ENCODE measurements at regions not wholly inside any gene's neighbourhood (a gene's known extent, or its start where the extent isn't known, plus 50 kb on each side); places are given as distances from the start of the nearest gene placed in this dataset.
"Not testable (repeated sequence)": the region's sequence is repeated elsewhere in the genome, so short reads cannot be mapped to it uniquely, and the experiment has no call there.

DNA sequence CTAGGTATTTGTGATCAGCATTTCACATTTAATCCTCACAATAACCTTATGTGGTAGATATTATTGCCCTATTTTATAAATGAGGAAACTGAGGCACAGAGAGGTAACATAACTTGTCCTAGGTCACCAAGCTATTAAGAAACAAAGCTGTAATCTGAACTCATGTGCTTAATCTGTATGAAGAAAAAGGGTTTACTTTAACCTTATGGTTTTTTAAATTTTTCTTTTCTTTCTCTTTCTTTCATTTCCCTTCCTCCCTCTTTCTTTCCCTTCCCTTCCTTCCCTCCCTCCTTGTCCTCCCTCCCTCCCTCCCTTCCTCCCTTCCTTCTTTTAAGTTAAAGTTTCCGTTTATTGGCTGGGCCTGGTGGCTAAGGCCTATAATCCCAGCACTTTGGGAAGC lies 105.2 kb upstream of the AMZ2 start:
- DNase-seq, result no peak

DNA sequence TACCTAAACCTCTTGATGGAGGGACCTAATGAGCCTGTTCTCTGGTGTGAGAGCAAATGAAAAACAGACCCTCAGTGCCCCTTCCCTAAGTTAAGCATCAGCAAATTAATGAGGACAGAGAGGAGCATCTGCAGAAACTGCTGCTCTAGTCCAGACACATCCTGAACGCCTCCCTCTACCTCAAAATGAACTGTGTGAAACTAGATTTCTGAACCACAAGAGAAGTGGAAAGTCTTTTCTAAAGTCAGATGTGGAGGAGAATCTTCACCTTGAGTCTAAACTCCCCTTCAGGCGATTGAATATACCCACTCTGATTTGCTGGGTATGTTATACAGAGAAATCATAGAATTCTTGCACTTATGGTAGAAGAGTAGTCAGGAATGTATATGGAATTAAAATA lies 104.4 kb upstream of the AMZ2 start:
- no peak for DNase-seq

DNA sequence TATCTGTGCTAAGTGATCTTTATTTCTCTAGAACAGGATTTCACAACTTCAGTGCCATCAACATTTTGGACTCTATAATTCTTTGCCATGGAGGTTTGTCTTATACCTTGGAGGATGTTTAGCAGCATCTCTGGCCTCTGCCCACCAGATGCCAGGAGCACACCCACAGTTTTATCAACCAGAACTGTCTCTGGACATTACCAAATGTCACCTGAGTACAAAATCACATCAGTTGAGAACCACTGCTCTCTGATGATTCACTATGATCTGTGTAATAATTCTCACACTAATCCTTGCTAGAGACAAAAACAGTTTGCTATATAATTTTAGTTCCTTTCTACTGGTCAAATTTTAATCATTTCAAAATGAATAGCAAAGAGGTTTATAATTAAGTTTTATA lies 102.8 kb upstream of the AMZ2 start:
- DNase-seq, result no peak

DNA sequence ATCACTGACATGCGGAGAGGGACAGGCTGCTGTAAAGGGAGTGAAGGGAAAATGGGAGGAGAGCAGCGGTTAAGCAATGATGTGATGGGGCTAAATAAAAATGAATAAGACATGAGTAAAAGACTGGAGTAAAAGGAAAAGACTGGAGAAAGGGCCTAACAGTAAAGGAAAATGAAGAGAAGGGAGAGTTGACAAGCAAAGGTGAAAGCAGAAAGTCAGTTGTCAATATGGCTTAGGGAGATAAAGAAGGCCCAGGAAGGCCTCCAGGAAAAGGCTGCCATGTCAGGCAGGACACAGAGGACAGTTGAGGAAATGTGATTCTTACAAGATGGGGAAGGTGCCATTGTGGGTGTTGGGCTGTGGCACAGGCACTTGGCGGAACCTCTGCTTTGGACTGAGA lies 98.9 kb upstream of the AMZ2 start:
- DNase-seq, result no peak

DNA sequence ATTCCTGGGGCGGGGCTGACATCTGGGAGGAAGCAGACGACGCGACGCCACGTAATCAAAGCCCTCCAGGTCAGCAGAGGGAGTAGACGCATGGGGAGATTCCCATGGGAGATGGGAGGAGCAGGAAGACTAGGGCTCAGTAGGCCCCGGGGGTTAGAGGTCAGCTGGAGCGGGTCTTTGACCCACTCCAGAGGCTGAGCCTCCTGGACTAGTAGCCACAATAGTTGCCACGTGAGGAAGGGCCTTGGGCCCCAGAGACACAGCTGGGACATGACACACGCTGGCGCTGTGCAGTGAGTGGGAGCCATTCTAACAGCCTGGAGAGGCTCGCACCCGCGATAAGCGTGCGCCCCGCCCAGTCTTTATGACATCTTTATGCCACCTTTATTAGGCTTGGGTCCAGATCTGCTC lies 95.7 kb upstream of the AMZ2 start:
- no peak for DNase-seq

DNA sequence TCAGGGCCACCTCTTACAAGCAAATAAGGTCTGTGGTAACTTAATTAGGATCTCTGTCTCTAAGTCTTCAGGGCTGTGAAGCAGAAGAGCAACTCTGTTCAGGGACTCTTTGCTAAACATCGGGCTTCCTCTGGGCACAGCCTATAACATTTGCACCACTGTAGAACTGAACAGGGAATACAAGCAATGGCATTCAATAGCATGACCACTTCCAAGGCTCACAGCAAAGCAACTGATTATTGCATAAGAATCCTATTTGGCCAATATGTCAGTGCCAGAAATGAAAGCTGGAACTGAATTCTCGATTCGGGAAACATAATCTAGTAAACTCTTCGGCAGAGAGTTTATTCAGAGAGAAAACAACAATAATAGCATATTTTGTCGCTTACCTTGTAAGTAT lies 92.2 kb upstream of the AMZ2 start:
- no peak for DNase-seq

DNA sequence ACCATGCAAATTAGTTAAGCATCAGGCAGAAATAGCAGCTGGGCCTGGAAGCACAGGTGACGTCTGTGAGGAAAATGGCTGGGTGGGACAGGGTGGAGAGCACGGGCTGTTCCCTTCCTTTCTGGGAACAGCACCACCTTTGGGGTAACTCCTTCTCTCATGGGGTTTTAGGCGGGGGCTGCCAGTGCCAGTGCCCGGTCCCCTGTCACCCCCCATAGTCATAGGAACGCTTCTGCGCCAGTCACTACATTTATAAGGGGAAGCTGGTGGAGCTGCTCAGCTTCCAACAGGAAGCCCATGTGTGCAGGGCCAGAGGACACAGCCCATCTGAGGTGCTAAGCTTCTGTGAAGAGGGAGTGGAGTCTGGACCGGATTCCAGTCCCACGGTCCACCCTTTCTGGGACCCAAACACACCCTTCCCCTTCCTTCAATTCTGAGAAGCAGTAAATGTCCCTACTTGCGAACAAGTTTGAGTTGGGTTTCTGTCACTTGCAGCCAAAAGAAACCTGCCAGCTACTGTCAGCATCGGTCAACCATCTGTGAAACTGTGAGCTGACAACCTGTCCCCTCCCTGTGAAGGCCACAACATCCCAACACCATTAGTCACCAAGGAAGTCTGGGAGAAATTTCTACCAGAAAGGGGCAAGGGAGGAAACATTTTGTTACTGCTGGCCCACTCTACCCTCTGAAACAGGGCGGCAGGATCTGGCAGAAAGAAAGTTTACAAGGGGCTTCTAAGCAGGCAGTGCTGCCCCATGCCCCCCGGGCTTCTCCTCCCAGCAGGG lies 86.0 kb upstream of the AMZ2 start:
- no peak for DNase-seq

DNA sequence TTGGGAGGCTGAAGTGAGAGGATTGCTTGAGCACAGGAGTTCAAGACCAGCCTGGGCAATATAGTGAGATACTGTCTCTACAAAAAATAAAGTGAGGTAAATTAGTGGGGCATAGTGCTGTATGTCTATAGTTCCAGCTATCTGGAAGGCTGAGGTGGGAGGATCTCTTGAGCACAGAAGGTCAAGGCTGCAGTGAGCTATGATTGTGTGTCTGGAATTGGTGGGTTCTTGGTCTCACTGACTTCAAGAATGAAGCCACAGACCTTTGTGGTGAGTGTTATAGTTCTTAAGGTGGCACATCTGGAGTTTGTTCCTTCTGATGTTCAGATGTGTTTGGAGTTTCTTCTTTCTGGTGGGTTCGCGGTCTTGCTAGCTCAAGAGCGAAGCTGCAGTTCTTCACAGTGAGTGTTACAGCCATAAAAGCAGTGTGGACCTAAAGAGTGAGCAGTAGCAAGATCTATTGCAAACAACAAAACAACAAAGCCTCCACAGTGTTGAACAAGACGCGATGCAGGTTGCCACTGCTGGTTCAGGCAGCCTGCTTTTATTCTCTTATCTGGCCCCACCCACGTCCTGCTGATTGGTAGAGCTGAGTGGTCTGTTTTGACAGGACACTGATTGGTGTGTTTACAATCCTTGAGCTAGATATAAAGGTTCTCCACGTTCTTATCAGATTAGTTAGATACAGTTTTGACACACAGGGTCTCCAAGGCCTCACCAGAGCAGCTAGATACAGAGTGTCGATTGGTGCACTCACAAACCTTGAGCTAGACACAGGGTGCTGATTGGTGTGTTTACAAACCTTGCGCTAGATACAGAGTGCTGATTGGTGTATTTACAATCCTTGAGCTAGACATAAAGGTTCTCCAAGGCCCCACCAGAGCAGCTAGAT lies 79.3 kb upstream of the AMZ2 start:
- not testable (repeated sequence) for DNase-seq

DNA sequence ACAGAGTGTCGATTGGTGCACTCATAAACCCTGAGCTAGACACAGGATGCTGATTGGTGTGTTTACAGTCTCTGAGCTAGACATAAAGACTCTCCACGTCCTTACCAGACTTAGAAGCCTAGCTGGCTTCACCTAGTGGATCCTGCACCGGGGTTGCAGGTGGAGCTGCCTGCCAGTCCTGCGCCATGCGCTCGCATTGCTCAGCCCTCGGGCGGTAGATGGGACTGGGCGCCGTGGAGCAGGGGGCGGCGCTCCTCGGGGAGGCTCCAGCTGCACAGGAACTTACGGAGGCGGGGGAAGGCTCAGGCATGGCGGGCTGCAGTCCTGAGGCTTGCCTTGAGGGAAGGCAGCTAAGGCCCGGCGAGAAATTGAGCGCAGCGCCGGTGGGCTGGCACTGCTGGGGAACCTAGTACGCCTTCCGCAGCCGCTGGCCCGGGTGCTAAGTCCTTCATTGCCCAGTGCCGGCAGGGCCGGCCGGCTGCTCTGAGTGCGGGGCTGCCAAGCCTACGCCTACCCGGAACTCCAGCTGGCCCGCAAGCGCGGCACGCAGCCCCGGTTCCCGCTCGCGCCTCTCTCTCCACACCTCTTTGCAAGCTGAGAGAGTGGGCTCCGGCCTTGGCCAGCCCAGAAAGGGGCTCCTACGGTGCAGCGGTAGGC lies 78.5 kb upstream of the AMZ2 start:
- not testable (repeated sequence) for DNase-seq

DNA sequence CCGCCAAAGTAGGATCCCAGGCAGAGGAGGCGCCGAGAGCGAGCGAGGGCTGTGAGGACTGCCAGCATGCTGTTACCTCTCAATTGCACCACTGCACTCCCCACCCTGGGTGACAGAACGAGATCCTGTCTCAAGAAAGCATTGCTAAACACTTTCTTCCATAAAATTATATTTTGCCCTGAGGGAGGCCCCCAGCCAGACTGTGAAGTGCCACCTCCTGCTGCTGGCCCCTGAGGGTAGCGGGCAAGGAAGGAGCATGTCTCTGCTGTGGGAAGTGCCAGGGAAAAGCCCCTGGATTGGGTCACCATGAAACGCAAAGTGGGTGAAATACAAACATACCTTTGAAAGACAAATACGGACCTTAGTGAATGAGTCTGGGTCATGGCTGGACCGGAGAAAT lies 78.0 kb upstream of the AMZ2 start:
- no peak for DNase-seq

DNA sequence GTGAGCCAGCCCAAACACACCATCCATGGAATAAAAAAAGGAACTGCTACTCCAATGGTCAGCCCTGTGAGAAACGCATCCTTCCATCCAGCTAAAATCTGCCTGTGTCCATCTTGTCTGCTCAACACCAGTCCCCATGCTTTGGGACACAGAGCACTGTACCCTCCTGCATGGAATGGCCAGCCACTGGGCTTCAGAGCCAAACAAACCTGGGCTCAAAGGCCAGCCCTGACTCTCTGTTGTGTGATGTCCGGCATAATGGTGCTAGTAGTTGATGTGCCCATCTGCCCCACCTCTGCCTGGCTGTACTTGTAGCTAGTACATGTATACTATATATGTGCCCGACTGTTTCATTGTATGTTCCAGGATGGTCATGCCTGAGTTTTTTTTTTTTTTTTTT lies 77.6 kb upstream of the AMZ2 start:
- DNase-seq, result no peak

DNA sequence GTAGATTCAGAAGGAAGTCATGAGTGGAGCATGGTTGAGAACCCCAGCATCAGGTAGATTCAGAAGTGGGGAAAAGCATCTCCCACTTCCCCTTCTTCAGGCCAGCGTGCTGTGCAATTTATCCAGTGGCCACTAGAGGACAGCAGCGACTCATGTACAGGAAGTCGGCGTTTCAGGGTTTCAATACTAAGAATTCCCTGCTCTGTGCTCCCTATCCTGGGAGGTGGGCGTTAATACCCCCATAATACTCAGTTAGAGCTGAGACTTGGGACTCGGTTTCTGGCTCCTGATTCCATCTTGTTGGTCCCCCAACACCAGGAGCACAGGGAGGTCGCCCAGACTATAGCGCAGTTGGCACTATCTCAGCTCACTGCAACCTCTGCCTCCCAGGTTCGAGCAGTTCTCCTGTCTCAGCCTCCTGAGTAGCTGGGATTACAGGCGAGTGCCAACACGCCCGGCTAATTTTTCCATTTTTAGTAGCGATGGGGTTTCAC lies 75.3 kb upstream of the AMZ2 start:
- DNase-seq, result peak; percentile 75

DNA sequence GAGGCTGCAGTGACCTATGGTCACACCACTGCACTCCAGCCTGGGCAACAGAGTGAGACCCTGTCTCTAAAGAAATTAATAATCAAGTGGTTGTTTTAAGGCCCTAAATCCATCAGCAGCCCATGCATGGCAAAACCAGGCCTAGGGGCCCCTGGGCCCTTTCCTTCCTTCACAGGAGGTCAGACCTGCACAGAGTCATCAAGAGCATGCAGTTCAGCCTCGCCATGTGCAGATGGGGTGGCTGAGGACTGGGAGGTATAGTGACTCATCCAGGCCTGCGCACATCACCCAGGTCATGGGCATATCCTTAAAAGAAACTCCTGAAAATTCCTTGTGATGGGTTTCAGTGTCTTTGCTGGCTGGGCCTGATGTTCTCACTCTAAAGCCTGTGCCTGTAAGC lies 72.4 kb upstream of the AMZ2 start:
- DNase-seq, result no peak

DNA sequence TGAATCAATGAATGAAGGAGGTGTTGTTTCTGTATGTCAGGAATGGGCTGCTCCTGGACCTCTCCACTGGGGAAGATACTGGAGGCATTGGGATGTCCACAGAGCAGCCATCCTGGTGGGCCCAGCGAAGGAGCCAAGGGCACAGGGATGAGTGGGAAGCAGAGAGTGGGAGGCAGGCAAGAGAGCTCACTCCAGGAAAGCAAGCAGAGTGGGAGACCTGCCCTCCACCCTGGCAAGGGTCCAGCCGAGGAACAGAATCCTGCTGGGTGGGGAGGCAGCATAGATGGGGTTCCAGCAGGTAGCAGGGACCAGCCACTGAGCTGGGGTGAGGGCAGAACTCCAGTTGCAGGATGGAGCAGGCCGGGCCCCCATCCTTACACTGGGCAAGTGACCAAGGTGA lies 71.9 kb upstream of the AMZ2 start:
- DNase-seq, result no peak

DNA sequence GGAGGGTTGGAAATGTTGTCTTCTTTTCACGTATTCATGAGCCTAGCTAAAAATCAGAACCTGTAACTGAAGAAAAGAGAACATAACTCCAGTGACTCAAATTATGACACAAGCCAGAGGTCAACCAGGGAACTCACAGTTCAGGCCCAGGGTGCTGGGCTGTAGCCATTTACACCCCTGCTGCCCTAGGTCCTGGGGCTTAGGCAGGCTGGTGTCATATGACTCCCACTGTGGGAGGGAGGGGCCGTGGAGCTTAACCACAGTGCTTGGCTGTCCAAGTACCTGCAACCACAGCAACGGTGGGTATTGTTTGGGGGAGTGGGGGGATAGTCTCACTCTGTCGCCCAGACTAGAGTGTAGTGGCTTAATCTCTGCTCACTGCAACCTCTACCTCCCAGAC lies 71.1 kb upstream of the AMZ2 start:
- DNase-seq, result no peak

DNA sequence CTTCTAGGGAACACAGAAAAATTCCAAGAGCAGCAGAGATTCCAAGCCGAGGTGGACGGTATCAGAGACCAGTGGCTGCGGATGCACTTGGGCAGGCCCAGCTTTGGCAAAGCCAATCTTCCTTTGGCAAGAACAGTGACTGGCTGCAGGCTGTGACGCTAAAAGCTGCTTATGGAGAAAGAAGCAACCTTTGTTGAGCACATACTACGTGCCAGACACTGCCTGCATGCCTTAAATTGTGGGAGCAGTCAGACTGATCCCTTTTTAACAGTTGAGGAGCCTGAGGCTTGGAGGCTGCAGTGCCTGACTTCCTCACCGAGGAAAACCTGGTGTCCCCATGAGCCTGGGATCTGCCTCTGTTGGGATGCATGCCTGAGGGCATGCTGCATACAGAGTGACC lies 69.0 kb upstream of the AMZ2 start:
- DNase-seq, result no peak

DNA sequence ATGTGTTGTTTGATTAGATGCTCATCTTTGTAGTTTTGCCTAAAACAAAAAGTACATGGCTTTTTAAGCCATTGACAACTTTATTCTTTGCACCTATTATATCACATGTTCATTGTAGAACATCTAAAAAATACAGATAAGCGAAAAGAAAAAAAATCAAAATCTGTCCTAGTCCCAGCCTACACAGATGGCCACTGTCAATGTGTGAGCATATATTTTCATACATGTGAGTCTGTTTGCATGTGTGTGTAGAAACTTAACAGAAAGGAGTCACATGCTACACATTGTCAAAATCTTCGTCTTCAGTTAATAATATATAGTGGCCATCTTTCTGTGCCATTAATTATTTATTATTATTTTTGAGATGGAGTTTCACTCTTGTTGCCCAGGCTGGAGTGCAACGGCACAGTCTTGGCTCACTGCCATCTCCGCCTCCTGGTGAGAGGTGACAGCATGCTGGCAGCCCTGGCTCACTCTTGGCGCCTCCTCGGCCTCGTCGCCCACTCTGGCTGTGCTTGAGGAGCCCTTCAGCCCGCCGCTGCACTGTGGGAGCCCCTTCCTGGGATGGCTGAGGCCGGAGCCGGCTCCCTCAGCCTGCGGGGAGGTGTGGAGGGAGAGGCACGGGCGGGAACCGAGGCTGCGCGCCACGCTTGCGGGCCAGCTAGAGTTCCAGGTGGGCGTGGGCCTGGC lies 68.5 kb upstream of the AMZ2 start:
- no peak for DNase-seq

DNA sequence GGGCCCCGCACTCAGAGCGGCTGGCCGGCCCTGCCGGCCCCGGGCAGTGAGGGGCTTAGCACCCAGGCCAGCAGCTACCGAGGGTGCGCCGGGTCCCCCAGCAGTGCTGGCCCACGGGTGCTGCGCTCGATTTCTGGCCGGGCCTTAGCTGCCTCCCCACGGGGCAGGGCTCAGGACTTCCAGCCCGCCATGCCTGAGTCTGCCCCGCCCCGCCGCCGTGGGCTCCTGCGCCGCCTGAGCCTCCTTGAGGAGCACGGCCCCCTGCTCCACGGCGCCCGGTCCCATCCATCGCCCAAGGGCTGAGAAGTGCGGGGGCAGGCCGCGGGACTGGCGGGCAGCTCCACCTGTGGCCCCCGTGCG lies 67.9 kb upstream of the AMZ2 start:
- DNase-seq, result no peak

DNA sequence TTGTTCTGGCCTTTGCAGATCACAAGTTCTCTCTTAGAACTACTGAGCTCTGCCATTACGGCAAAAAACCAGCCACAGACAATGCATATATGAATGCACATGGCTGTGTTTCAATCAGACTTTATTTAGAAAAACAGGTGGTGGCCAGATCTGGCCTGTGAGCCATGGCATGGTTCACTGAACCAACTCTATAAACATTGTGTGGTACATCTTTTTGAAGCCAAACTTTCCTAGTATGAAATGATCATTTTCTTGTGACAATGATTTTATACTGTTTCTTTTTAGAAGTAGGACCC lies 65.9 kb upstream of the AMZ2 start:
- no peak for DNase-seq

DNA sequence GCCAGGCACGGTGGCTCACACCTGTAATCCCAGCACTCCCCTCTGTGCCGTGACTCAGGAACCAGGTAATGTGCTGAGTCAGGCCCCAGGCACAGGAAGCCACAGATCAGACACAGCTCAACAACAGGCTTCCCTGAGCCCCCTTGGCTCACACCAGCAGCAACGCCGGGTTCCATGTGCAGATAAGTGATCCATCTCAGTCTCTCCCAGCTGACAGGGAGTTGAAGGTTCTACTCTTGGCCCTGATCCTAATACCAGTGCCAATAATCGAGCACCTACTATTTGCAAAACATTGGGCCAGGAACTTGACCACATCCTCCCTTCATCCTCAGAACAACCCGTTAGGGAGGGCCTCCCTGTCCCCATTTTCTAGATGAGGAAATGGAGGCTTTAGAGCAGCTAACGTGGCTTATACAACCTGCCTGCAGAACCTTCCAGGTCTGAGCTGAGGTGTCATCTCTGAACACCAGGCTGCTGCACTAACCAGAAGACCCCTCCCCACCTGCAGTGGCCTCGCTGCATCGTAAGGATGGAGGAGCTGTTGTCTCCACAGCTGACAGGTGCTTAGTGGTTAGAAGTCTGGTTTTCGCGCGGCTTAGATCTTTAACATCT lies 64.8 kb upstream of the AMZ2 start:
- peak; percentile 79 for DNase-seq

DNA sequence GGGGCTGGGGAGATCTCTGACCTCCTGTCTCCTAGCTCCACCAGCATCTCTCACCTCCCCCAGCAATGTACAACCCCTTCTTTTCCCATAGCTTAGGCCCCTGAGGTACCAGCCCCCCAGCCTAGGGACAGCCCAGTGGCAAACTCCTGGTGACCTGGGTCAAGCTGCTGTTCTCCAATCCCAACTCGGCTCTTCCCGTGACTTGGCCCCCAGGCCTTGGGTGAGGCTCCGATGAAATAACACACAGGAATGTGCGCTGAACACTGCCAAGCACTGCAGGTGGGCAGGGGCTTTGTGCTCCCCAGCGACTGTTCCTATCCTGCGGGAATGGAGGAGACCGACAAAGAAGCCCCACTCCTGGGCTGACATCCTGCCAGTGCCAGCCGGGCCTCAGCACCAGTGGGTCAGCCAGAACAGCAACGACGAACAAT lies 63.7 kb upstream of the AMZ2 start:
- DNase-seq, result no peak

DNA sequence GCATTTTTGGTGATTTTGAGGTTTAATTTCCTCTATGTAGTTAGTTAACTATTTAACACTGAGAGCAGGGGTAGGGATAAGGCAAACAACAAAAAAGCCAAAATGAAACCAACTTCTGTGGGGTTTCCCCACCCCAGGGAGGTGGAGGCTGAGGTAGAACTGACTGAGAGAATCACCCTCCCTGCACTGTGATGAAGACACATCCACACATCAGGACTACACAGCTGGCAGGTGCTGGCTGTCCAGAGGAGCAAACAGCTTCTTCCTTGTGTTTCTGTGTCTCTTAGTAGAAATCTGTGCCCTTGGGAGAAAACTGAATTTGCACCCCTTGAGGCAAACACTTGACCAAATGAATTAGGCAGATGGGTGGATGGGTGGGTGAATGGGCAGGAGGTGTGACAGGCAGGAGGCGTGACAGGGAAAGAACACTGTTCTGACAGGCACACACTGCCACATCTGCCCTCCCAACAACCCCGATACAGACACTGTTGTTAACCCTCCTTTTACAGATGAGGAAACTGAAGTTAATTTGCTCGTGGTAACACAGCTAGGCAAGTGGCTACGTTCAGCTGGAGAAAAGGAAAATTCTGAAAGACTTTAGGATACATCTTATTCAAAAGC lies 62.9 kb upstream of the AMZ2 start:
- DNase-seq, result peak; percentile 78
